ENCODE measurements at regions not wholly inside any gene's neighbourhood (a gene's known extent, or its start where the extent isn't known, plus 50 kb on each side); places are given as distances from the start of the nearest gene placed in this dataset.

GRCh38 chr6:67646550-67646949 lies 988.5 kb upstream of the ADGRB3 start:
- Histone ChIP-seq H3K9me3 (ENCODE audit: control insufficient read depth in 2 of 3, insufficient read depth in 1 of 3, low read length in 3 of 3) (no peaks in the 10 kb centered on the region), H3K36me3 (ENCODE audit: control insufficient read depth in 2 of 3, insufficient read depth in 3 of 3, low read length in 3 of 3) (no peaks in the 10 kb centered on the region), H3K4me1 (ENCODE audit: control insufficient read depth in 2 of 3, insufficient read depth in 2 of 3, low read depth in 1 of 3, low read length in 3 of 3) (no peaks in the 10 kb centered on the region), H3K9ac (ENCODE audit: low read length in 3 of 3) (no peak overlapping the region), H3K4me3 (ENCODE audit: low read length in 3 of 3) (no peak overlapping the region), H3K27me3 (ENCODE audit: control insufficient read depth, insufficient read depth, low read length) (no peaks in the 10 kb centered on the region), H3K27ac (ENCODE audit: low read depth in 2 of 2, low read length in 2 of 2) (no peak overlapping the region)
- no peak for FAIRE-seq
- intact Hi-C loops (cut with DNase I) = no loop called here
- no peak for DNase-seq
- TF ChIP-seq, protein P1, sequence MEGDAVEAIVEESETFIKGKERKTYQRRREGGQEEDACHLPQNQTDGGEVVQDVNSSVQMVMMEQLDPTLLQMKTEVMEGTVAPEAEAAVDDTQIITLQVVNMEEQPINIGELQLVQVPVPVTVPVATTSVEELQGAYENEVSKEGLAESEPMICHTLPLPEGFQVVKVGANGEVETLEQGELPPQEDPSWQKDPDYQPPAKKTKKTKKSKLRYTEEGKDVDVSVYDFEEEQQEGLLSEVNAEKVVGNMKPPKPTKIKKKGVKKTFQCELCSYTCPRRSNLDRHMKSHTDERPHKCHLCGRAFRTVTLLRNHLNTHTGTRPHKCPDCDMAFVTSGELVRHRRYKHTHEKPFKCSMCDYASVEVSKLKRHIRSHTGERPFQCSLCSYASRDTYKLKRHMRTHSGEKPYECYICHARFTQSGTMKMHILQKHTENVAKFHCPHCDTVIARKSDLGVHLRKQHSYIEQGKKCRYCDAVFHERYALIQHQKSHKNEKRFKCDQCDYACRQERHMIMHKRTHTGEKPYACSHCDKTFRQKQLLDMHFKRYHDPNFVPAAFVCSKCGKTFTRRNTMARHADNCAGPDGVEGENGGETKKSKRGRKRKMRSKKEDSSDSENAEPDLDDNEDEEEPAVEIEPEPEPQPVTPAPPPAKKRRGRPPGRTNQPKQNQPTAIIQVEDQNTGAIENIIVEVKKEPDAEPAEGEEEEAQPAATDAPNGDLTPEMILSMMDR (IDR thresholded peaks at IDR 0.05; ENCODE audit: borderline replicate concordance, extremely low read depth, insufficient read depth) = no peak

DNA sequence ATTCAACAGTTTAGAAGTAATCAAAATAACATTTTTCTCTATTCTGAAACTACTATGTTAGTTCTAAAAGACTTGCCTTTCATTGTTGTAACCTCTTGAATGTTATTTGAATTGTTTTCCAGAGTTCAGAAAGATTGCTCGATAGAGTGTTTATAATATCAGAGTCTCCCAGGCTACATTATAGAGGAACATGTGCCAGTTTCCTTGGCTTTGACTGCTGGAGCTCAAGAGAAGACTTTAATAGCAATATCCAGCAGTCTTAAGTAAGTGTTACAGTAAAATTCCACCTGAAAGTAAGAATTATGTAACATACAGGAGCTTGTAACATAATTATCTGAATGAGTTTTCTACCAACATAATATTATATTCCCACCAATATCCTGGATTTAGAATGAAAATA lies 991.8 kb upstream of the ADGRB3 start:
- intact Hi-C loops (cut with DNase I) = no loop called here
- no peak for DNase-seq

GRCh38 chr6:67642582-67642981 lies 992.5 kb upstream of the ADGRB3 start:
- DNase-seq = no peak
- Histone ChIP-seq H3K27me3 (ENCODE audit: control insufficient read depth, insufficient read depth, low read length) (no peaks in the 10 kb centered on the region), H3K4me3 (ENCODE audit: low read length in 3 of 3) (no peak overlapping the region), H3K36me3 (ENCODE audit: control insufficient read depth in 2 of 3, insufficient read depth in 3 of 3, low read length in 3 of 3) (no peaks in the 10 kb centered on the region), H3K4me1 (ENCODE audit: control insufficient read depth in 2 of 3, insufficient read depth in 2 of 3, low read depth in 1 of 3, low read length in 3 of 3) (no peaks in the 10 kb centered on the region), H3K9me3 (ENCODE audit: control insufficient read depth in 2 of 3, insufficient read depth in 1 of 3, low read length in 3 of 3) (no peaks in the 10 kb centered on the region), H3K9ac (ENCODE audit: low read length in 3 of 3) (no peak overlapping the region), H3K27ac (ENCODE audit: low read depth in 2 of 2, low read length in 2 of 2) (no peak overlapping the region)
- TF ChIP-seq, protein P1 (IDR thresholded peaks at IDR 0.05; ENCODE audit: borderline replicate concordance, extremely low read depth, insufficient read depth) = no peak
- intact Hi-C loops (cut with DNase I) = no loop called here
- no peak for FAIRE-seq

More for the DNA sequence above, 991.8 kb upstream of the ADGRB3 start:
- Histone ChIP-seq H3K9ac (ENCODE audit: low read length in 3 of 3) (no peak overlapping the region), H3K9me3 (ENCODE audit: control insufficient read depth in 2 of 3, insufficient read depth in 1 of 3, low read length in 3 of 3) (no peaks in the 10 kb centered on the region), H3K27ac (ENCODE audit: low read depth in 2 of 2, low read length in 2 of 2) (no peak overlapping the region), H3K4me1 (ENCODE audit: control insufficient read depth in 2 of 3, insufficient read depth in 2 of 3, low read depth in 1 of 3, low read length in 3 of 3) (no peaks in the 10 kb centered on the region), H3K27me3 (ENCODE audit: control insufficient read depth, insufficient read depth, low read length) (no peaks in the 10 kb centered on the region), H3K4me3 (ENCODE audit: low read length in 3 of 3) (no peak overlapping the region), H3K36me3 (ENCODE audit: control insufficient read depth in 2 of 3, insufficient read depth in 3 of 3, low read length in 3 of 3) (no peaks in the 10 kb centered on the region)
- TF ChIP-seq, protein P1 (IDR thresholded peaks at IDR 0.05; ENCODE audit: borderline replicate concordance, extremely low read depth, insufficient read depth) = no peak
- FAIRE-seq = no peak

GRCh38 chr6:67640484-67640883 lies 994.6 kb upstream of the ADGRB3 start:
- Histone ChIP-seq H3K9ac (ENCODE audit: low read length in 3 of 3) (no peak overlapping the region), H3K36me3 (ENCODE audit: control insufficient read depth in 2 of 3, insufficient read depth in 3 of 3, low read length in 3 of 3) (no peaks in the 10 kb centered on the region), H3K27me3 (ENCODE audit: control insufficient read depth, insufficient read depth, low read length) (no peaks in the 10 kb centered on the region), H3K4me1 (ENCODE audit: control insufficient read depth in 2 of 3, insufficient read depth in 2 of 3, low read depth in 1 of 3, low read length in 3 of 3) (no peaks in the 10 kb centered on the region), H3K27ac (ENCODE audit: low read depth in 2 of 2, low read length in 2 of 2) (no peak overlapping the region), H3K4me3 (ENCODE audit: low read length in 3 of 3) (no peak overlapping the region), H3K9me3 (ENCODE audit: control insufficient read depth in 2 of 3, insufficient read depth in 1 of 3, low read length in 3 of 3) (no peaks in the 10 kb centered on the region)
- intact Hi-C loops (cut with DNase I) = no loop called here
- FAIRE-seq (no peak), DNase-seq (no peak)
- TF ChIP-seq, protein P1 (IDR thresholded peaks at IDR 0.05; ENCODE audit: borderline replicate concordance, extremely low read depth, insufficient read depth) = no peak
